ENCODE measurements at regions not wholly inside any gene's neighbourhood (a gene's known extent, or its start where the extent isn't known, plus 50 kb on each side); places are given as distances from the start of the nearest gene placed in this dataset.

DNA sequence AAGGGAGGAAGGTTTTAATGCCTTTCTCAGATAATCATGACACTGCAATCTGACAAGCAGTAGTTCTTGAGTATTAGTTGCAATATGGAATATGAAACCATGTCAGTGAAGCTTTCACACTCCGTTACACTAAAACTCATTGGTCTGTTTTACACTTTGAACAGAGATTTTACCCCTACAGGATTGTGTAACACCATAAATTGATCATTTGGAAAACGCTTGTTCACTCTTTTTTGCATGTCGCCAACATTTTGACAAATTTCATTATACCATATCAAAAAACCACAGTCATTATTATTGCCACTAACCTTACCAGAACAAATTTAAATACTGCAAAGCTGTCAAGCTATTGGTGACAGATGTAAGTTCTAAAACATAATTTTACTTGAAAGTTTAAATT lies 404.8 kb upstream of the THBS1 start:
- DNase-seq (ENCODE audit: low read depth in 2 of 2) = no peak

GRCh38 chr15:39177561-39177960 lies 403.3 kb upstream of the THBS1 start:
- DNase-seq (ENCODE audit: low read depth in 2 of 2) = no peak

GRCh38 chr15:39180030-39180429 lies 400.8 kb upstream of the THBS1 start:
- DNase-seq (ENCODE audit: low read depth in 2 of 2) = no peak

DNA sequence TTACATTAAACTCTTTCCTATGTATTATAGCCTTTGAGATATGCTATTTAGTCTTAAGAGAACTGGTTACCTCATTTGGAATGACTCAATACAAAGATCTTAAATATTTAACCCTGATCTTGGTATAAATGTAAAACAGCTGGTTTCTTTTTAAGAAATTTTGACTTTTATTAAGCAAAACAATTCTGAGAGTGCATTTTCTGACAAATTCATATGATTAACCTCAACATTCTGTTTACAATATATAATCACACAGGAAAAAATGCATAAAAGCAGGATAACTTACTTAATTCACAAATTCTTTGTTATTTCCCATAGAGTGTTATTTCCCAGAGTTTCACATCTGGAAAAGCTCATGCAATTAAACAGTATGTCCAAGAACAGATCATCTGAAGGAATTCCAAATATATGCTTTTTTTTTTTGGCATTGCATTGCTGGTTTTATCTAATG lies 400.4 kb upstream of the THBS1 start:
- DNase-seq (ENCODE audit: low read depth in 2 of 2) = no peak

DNA sequence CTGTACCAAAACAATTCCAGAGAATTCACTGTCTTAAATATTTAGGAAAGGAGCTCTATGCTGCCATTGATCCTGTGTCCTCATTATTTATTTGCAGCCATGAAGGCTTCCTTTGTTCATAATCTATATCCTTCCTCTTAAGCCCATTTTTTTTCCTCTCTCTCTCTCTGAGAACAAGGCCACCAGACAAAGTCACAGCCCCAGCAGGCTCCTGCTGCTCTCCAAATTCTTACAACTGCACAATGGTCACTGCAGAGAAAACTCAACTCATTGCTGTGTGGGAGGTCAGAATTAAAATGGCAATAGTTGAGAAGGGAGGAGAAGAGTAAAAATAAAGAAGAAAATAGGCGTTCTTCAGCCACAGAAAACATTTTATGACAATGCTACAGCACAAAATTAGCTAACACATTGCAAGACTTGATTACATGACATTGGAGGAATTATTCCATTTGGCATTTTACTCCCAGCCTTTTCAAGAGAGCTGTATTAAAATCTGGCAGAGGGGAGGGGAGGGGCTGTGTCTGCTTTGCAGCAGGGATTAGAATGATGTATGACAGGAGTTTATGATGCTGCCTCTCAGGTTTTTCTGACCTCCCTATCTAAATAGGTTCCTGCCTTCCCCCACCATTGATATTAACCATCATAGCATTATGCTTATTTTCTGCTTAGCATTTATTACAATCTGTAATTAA lies 399.7 kb upstream of the THBS1 start:
- no peak for DNase-seq (ENCODE audit: low read depth in 2 of 2)

GRCh38 chr15:39181940-39182339 lies 398.9 kb upstream of the THBS1 start:
- no peak for DNase-seq (ENCODE audit: low read depth in 2 of 2)

- DNase-seq (ENCODE audit: low read depth in 2 of 2) = no peak
Measured at GRCh38 chr15:39183164-39183881, 397.6 kb upstream of the THBS1 start.

DNA sequence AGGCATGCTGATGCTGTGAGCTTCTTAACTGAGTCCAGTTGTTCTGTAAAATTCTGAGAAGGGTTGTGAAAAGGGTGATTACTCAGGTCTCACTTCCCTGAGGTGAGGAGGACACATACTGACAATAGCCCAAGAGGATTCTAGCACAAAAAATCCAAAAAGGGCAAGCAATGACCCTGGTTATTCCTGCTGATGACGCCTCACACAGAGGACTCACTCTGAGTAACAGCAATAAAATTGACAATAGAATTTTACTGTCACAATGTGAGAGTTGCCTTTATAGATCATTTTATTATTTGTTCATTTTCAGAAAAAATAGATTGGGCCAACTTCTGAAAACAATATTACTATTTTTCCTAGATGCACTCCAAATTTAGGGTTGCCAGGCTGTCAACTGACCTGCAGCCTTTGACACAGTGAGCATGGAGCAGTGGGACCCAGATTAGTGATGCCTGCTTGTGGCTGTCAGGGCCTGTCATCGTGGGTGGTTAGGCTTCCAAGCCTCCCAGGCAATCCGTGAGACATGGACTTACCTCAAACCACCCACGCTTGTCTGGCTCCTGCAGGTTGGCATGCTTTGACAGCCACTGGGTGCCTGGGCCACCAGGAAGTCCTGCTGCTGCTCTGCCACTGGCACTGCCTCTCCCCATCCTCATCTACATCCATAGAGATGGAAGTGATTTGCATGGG lies 396.0 kb upstream of the THBS1 start:
- DNase-seq (ENCODE audit: low read depth in 2 of 2) = no peak

DNA sequence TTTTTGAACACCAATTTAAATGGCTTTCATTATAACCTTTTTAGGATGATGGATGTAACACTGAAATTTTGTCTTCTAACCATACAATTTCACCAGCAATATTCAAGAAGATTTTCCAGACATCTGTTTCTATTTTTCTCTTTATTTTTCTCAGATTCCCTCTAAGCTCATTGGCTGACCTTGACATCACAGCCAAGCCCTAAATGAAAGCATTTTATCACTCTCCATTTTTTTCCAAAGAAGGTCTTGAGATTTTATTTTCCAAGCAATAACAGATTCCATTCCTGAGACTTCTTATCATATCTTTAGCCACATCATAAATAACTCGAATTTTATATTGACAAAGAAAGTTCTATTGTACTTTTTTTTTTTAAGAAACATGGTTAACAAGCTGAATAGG lies 392.6 kb upstream of the THBS1 start:
- no peak for DNase-seq (ENCODE audit: low read depth in 2 of 2)

GRCh38 chr15:39188930-39189329 lies 391.9 kb upstream of the THBS1 start:
- DNase-seq (ENCODE audit: low read depth in 2 of 2) = no peak

DNA sequence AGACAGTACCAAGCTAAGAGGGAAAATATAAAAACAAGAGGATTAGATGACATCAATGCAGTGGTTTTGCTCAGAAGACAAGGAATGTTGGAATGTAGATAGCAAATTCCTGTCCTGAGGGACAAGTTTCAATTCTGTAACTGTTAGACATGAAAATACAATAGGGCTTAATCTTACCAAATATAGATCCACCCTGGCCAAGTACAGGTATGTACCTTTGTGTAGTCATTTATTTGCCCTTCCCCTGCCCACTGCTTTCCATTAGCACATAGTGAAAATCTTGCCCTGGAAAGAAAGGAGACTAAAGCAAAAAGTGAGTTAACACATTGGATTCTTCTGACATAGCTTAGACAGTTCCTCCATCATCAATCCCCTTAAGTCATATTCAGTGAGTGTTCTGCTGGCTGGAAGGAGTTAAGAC lies 389.0 kb upstream of the THBS1 start:
- no peak for DNase-seq (ENCODE audit: low read depth in 2 of 2)

GRCh38 chr15:39192351-39192750 lies 388.5 kb upstream of the THBS1 start:
- DNase-seq (ENCODE audit: low read depth in 2 of 2) = no peak

- DNase-seq (ENCODE audit: low read depth in 2 of 2) = no peak
Measured at GRCh38 chr15:39192979-39193560, 387.8 kb upstream of the THBS1 start.

GRCh38 chr15:39193611-39194010 lies 387.3 kb upstream of the THBS1 start:
- no peak for DNase-seq (ENCODE audit: low read depth in 2 of 2)

DNA sequence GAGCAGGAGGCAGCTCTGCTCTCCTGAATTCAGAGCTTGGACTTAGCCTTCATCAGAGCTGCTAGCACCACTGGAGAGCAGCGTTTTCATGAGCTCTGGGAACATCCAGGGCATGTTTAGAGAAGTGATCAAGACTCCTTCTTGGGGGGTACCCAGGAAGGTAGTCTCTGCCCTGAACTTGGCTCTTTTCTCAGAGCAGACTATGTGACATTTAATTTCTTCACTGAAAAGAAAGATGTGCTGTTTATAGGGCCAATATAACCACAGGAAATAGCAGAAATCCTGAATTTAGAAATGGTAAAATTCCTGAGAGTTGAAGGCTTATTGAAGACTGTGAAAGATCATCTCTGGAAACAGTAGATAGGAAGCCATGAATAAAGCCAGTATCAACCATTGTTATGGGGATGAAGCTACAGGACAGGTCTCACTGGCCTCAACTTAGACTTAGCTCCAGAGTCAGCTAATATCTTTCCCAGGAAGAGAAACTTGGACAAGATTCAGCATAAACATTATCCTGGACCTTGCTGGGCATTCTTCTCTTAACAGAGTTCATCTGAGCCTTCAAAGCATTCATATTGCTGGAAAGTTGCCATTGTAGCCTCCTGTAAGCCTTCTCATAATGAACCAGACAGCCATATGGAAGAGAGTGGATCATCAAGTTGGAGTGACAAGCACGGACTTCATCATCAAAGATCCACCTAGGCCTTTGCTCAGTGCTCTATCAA lies 386.6 kb upstream of the THBS1 start:
- DNase-seq (ENCODE audit: low read depth in 2 of 2) = no peak

DNA sequence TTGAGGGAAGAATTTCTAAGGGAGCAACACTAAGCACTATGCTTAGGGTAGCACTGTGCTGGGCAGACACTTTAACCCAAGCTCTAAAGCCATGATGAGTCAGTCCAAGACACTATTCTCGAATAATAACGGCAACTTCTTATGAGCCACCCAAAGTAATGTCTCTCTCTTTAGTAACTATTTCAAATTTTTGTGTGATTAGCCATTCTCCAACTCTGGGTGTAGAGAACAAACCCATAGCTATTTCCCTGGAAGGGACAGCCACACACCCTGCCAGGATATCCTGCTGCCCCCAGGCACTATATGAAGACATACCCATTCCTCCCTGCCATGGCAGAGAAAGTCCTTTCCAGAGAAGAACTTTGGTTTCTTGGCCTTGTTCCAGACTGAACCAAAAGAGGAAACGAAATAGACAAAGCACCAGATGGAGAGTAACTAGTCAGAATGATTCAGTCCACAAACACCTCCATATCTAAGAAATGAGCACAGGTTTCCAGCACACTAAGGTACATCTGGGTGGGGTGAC lies 384.9 kb upstream of the THBS1 start:
- no peak for DNase-seq (ENCODE audit: low read depth in 2 of 2)

DNA sequence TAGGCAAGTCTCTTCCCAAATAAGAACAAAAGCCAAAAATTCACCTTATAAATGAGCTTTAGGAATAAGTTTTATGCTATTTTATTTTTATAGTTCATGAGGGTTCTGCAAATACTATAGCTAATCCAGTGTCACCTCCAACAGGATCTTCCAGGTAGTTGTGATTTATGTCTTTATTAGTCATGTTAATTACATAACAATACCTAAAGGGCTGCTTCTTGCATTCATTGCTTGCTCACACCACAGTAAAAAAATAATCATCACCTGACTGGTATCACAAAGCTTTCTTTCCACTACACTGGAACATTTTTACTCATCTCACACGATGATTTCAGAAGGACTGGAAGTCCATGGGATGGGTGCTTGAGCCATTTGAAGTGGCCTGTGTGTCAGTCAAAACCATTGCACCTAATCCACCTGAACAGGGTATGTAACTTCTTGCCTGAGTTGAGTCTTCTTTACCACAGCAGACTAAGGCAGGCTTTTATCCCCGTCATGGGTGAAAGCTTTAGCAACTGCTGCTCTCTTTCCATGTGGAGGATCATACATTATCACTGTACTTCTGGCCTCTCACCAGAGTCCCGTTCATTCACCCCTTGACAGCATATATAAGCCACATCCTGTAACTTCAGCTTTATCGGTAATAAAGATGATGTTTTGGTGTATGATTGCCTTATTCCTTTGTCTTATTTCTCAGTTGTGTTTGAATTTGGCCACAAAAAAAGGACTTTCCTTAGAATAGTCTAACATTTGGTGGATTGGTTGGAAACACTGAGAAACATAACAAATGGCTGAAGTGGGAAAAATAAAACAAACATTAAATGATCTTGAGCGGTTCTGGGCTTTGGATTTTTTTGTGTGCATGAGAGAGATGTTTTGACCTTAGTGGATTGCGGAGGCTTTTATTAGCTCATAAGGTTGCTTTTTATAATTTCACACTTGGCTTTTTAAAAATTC lies 382.6 kb upstream of the THBS1 start:
- no peak for DNase-seq (ENCODE audit: low read depth in 2 of 2)

- DNase-seq (ENCODE audit: low read depth in 2 of 2) = no peak
Measured at GRCh38 chr15:39199076-39199475, 381.8 kb upstream of the THBS1 start.

- DNase-seq (ENCODE audit: low read depth in 2 of 2) = no peak
Measured at GRCh38 chr15:39200586-39200985, 380.3 kb upstream of the THBS1 start.

- DNase-seq (ENCODE audit: low read depth in 2 of 2) = no peak
Measured at GRCh38 chr15:39202641-39203040, 378.2 kb upstream of the THBS1 start.

All from stimulated activated CD8-positive, alpha-beta memory T cell treated with anti-CD3 and anti-CD28 coated beads, Interleukin-2, amount 100 ng/mL, for 1 hour (primary cell).